ENCODE measurements at regions not wholly inside any gene's neighbourhood (a gene's known extent, or its start where the extent isn't known, plus 50 kb on each side); places are given as distances from the start of the nearest gene placed in this dataset.

DNA sequence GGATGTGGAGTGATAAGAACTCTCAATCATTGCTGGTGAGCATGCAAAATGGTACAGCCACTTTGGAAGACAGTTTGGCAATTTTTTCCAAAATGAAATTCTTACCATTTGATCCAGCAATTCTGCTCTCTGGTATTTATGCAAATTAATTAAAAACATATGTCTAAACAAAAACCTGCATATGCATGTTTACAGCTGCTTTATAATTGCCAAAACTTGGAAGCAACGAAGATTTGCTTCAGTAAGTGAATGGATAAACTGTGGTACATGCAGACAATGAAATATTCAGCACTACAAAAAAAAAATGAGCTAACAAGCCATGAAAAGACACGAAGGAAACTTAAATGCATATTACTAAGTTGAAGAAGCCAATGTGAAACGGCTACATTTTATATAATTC lies 55.5 kb upstream of the SMLR1 start:
- DNase-seq: no peak

DNA sequence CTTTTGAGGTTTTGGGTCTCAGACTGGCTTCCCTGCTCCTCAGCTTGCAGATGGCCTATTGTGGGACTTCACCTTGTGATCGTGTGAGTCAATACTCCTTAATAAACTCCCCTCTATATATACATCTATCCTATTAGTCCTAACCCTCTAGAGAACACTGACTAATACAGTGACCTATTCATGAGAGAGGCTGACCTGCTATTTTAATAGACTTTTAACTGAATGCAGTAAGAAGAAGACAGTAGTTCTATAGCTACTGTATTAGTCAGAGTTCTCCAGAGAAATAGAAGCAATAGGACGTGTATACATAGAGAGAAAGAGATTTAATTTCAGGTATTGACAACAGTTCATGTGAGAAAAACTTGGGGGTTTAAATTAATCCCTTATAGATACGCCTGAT lies 53.3 kb upstream of the SMLR1 start:
- no peak for DNase-seq

DNA sequence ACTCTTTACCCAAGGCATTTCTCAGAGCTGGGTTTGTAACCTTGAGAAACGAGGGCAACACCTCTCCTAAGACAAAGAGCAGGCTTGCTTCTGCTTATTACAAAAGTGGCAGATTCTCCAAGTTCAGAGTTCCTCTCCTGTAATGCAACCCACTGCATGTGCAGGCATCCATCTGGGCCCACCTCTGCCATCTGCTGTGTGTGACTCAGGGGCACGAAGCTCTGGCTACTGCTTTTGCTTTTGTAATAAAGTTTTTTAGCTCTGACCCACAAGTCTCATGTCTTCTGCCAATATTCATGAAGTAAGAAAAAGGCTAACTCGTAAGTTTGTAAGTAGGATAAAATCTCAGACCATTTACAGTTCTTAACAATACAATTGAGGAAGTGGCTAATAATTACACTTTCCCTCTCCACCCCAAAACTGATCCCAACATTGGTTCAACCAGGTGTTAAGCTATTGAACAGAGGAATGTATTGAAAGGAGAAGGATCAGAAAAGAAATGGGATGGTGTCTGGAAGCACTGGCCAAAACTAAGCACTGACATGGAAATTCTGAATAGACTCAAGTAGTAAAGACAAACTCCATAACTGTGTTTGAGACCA lies 51.7 kb upstream of the SMLR1 start:
- DNase-seq: peak; percentile 34

DNA sequence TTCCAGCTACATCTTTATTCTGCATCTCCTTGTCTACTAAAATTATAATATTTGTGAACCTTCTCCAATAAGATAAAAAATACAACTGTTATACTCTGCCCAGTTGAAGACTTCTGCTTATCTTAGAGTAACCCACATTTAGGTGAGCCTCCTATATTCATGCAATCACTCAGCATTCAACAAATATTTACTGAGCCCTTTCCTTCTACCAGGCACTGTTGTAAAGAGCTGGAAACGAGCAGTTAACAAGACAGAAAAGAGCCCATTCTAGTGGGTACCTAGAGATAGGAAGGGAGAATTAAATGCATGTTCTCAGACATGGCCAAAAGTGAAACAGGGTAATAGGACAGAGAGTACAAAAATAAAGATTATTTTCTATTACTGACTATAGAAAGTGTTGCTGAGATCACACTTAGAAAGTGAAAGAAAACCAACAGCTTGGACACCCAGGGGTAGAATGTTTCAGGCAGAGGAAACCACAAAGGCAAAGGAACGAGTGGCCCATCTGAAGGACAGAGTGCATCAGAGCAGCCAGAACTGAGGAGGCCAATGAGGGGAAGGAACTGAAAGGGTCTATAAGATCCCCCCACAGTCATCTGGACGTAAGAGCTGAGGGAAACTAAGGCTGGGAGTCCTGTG lies 50.8 kb upstream of the SMLR1 start:
- no peak for DNase-seq

All from EL (cell line).